DND-41 (cell line): ENCODE measurements at regions not wholly inside any gene's neighbourhood (a gene's known extent, or its start where the extent isn't known, plus 50 kb on each side); places are given as distances from the start of the nearest gene placed in this dataset.

ENCODE experiments used
- ATAC-seq: fragments of 200-7000 bp; cut with Tn5 transposase; 3 replicates; pipeline ENCODE4 v1.9.1; 2021; ENCODE audit warnings: low read depth; ENCODE audit not compliant: insufficient read depth
- DNase-seq: peaks from one replicate; pipeline ENCODE4 v3.0.0-alpha.2; 2020
- H2AFZ ChIP-seq: 2 replicates; pipeline ENCODE4 v1.6.0; 2012; ENCODE audit warnings: low read depth, low read length
- H3K27ac ChIP-seq: 2 replicates; pipeline ENCODE4 v1.5.1; 2012; ENCODE audit warnings: low read length, inconsistent platforms
- H3K27me3 ChIP-seq: fragments of 200-600 bp; sonication (generic); 2 replicates; pipeline ENCODE4 v1.6.0; 2012; ENCODE audit warnings: low read length, mild to moderate bottlenecking, inconsistent platforms; ENCODE audit not compliant: insufficient read depth, poor library complexity
- H3K36me3 ChIP-seq: 2 replicates; pipeline ENCODE4 v1.5.1; 2012; ENCODE audit warnings: low read length, inconsistent platforms; ENCODE audit not compliant: insufficient read depth
- H3K4me1 ChIP-seq: 2 replicates; pipeline ENCODE4 v1.5.1; 2012; ENCODE audit warnings: mild to moderate bottlenecking, low read length; ENCODE audit not compliant: insufficient read depth
- H3K4me2 ChIP-seq: 2 replicates; pipeline ENCODE4 v1.6.0; 2012; ENCODE audit warnings: mild to moderate bottlenecking, moderate library complexity, low read length, inconsistent platforms; ENCODE audit not compliant: insufficient read depth
- H3K4me3 ChIP-seq, 2 experiments: fragments of 200-600 bp in 1 of 2; shearing (Covaris generic) in 1 of 2; 2 replicates each; pipeline ENCODE4 v1.5.1; 2012 to 2016; ENCODE audit warnings: inconsistent platforms in 2 of 2, low read length in 2 of 2, mild to moderate bottlenecking in 2 of 2, low read depth in 1 of 2, moderate library complexity in 1 of 2
- H3K79me2 ChIP-seq: 2 replicates; pipeline ENCODE4 v1.6.0; 2012; ENCODE audit warnings: low read length, inconsistent platforms; ENCODE audit not compliant: insufficient read depth
- H3K9ac ChIP-seq: 2 replicates; pipeline ENCODE4 v1.6.0; 2012; ENCODE audit warnings: low read depth, mild to moderate bottlenecking, inconsistent platforms, low read length, moderate library complexity
- H3K9me3 ChIP-seq: 2 replicates; pipeline ENCODE4 v1.5.1; 2012; ENCODE audit warnings: low read length, moderate library complexity, mild to moderate bottlenecking, inconsistent platforms; ENCODE audit not compliant: insufficient read depth, severe bottlenecking
- H4K20me1 ChIP-seq: 2 replicates; pipeline ENCODE4 v1.6.0; 2012; ENCODE audit warnings: low read length; ENCODE audit not compliant: insufficient read depth
- EZH2 ChIP-seq: IDR thresholded peaks from 3 replicates; pipeline ENCODE4 v1.6.1; 2012; ENCODE audit warnings: borderline replicate concordance, low read depth, mild to moderate bottlenecking, moderate library complexity, low read length, inconsistent platforms; ENCODE audit not compliant: severe bottlenecking
- TF ChIP-seq, protein P1 (sequence below): IDR thresholded peaks from 2 replicates; pipeline ENCODE4 v1.5.1; 2012; ENCODE audit warnings: borderline replicate concordance, low read length, moderate library complexity, mild to moderate bottlenecking; ENCODE audit not compliant: poor library complexity, severe bottlenecking; ENCODE audit errors: extremely low read depth

GRCh38 chr6:79396625-79397024 is 140.6 kb downstream of the LCA5 start:
- Histone ChIP-seq H3K27me3 (no peaks in the 10 kb centered on the region), H4K20me1 (no peaks in the 10 kb centered on the region), H2AFZ (no peak overlapping the region), H3K36me3 (no peaks in the 10 kb centered on the region), H3K27ac (no peak overlapping the region), H3K79me2 (no peaks in the 10 kb centered on the region), H3K9ac (no peak overlapping the region), H3K9me3 (no peaks in the 10 kb centered on the region), H3K4me3 (no peak overlapping the region), H3K4me1 (no peaks in the 10 kb centered on the region), H3K4me2 (no peak overlapping the region)
- TF ChIP-seq, protein P1, sequence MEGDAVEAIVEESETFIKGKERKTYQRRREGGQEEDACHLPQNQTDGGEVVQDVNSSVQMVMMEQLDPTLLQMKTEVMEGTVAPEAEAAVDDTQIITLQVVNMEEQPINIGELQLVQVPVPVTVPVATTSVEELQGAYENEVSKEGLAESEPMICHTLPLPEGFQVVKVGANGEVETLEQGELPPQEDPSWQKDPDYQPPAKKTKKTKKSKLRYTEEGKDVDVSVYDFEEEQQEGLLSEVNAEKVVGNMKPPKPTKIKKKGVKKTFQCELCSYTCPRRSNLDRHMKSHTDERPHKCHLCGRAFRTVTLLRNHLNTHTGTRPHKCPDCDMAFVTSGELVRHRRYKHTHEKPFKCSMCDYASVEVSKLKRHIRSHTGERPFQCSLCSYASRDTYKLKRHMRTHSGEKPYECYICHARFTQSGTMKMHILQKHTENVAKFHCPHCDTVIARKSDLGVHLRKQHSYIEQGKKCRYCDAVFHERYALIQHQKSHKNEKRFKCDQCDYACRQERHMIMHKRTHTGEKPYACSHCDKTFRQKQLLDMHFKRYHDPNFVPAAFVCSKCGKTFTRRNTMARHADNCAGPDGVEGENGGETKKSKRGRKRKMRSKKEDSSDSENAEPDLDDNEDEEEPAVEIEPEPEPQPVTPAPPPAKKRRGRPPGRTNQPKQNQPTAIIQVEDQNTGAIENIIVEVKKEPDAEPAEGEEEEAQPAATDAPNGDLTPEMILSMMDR: no peak
- no peak for TF ChIP-seq EZH2
- no peak for DNase-seq
- no peak for ATAC-seq

- H3K4me3 ChIP-seq: no peak overlapping the region
- no peaks in the 10 kb centered on the region for H3K4me1 ChIP-seq
- no peak overlapping the region for H3K27ac ChIP-seq
- no peaks in the 10 kb centered on the region for H4K20me1 ChIP-seq
- no peak for ATAC-seq
- H3K9me3 ChIP-seq: no peaks in the 10 kb centered on the region
- no peak overlapping the region for H3K4me2 ChIP-seq
- no peak overlapping the region for H3K9ac ChIP-seq
- H2AFZ ChIP-seq: no peak overlapping the region
- no peak for DNase-seq
- TF ChIP-seq EZH2: no peak
- TF ChIP-seq, protein P1: no peak
- H3K79me2 ChIP-seq: no peaks in the 10 kb centered on the region
- H3K27me3 ChIP-seq: no peaks in the 10 kb centered on the region
- no peaks in the 10 kb centered on the region for H3K36me3 ChIP-seq
These were observed 142.5 kb downstream of the LCA5 start for GRCh38 chr6:79394690-79395089.

GRCh38 chr6:79392094-79392493 is 145.1 kb downstream of the LCA5 start:
- Histone ChIP-seq H3K4me2 (no peak overlapping the region), H3K4me3 (no peak overlapping the region), H4K20me1 (no peaks in the 10 kb centered on the region), H3K9me3 (no peaks in the 10 kb centered on the region), H3K79me2 (no peaks in the 10 kb centered on the region), H3K4me1 (no peaks in the 10 kb centered on the region), H3K36me3 (no peaks in the 10 kb centered on the region), H2AFZ (no peak overlapping the region), H3K9ac (no peak overlapping the region), H3K27me3 (no peaks in the 10 kb centered on the region), H3K27ac (no peak overlapping the region)
- TF ChIP-seq EZH2: no peak
- TF ChIP-seq, protein P1: no peak
- ATAC-seq (no peak), DNase-seq (no peak)

- H3K4me3 ChIP-seq: no peak overlapping the region
- H4K20me1 ChIP-seq: no peaks in the 10 kb centered on the region
- H3K27me3 ChIP-seq: no peaks in the 10 kb centered on the region
- no peak overlapping the region for H3K27ac ChIP-seq
- no peak overlapping the region for H2AFZ ChIP-seq
- H3K4me2 ChIP-seq: no peak overlapping the region
- TF ChIP-seq, protein P1: no peak
- TF ChIP-seq EZH2: no peak
- no peaks in the 10 kb centered on the region for H3K9me3 ChIP-seq
- no peak overlapping the region for H3K9ac ChIP-seq
- no peaks in the 10 kb centered on the region for H3K36me3 ChIP-seq
- H3K79me2 ChIP-seq: no peaks in the 10 kb centered on the region
- DNase-seq (no peak), ATAC-seq (no peak)
- no peaks in the 10 kb centered on the region for H3K4me1 ChIP-seq
These were observed 145.8 kb downstream of the LCA5 start for GRCh38 chr6:79391480-79391879.
